GM19468 (cell line): ENCODE measurements at regions not wholly inside any gene's neighbourhood (a gene's known extent, or its start where the extent isn't known, plus 50 kb on each side); places are given as distances from the start of the nearest gene placed in this dataset.
"Not testable (repeated sequence)": the region's sequence is repeated elsewhere in the genome, so short reads cannot be mapped to it uniquely, and the experiment has no call there.

Experiments used
- ATAC-seq: cut with Tn5 transposase; IDR thresholded peaks from one replicate; pipeline ENCODE4 v1.9.1; 2021; ENCODE audit warnings: mild to moderate bottlenecking, moderate library complexity, moderate number of reproducible peaks; ENCODE audit not compliant: unreplicated experiment; ENCODE audit errors: extremely low read depth

GRCh38 chr1:184823080-184823479 is 68.4 kb upstream of the EDEM3 start:
- ATAC-seq: no peak

- ATAC-seq: no peak
These were observed 67.6 kb upstream of the EDEM3 start for GRCh38 chr1:184822267-184822666.

- no peak for ATAC-seq
These were observed 67.0 kb upstream of the EDEM3 start for GRCh38 chr1:184821658-184822057.

- no peak for ATAC-seq
These were observed 66.3 kb upstream of the EDEM3 start for GRCh38 chr1:184820956-184821355.

- no peak for ATAC-seq
These were observed 65.6 kb upstream of the EDEM3 start for GRCh38 chr1:184820218-184820750.

GRCh38 chr1:184818646-184819045 is 64.0 kb upstream of the EDEM3 start:
- no peak for ATAC-seq

- not testable (repeated sequence) for ATAC-seq
These were observed 62.3 kb upstream of the EDEM3 start for GRCh38 chr1:184817003-184817402.

- no peak for ATAC-seq
These were observed 59.0 kb upstream of the EDEM3 start for GRCh38 chr1:184813528-184814089.

- no peak for ATAC-seq
These were observed 56.9 kb upstream of the EDEM3 start for GRCh38 chr1:184811439-184812111.

- ATAC-seq: no peak
These were observed 56.2 kb upstream of the EDEM3 start for GRCh38 chr1:184810735-184811343.

- no peak for ATAC-seq
These were observed 51.7 kb upstream of the EDEM3 start for GRCh38 chr1:184806296-184806721.

GRCh38 chr1:184805667-184806295 is 51.1 kb upstream of the EDEM3 start:
- ATAC-seq: no peak
